NCI-H2196 (cell line): ENCODE measurements at regions not wholly inside any gene's neighbourhood (a gene's known extent, or its start where the extent isn't known, plus 50 kb on each side); places are given as distances from the start of the nearest gene placed in this dataset.
A peak's percentile ranks its signal among the peaks of the same experiment; 100 is the strongest.

ENCODE experiments used
- DNase-seq: peaks from one replicate; lab custom pipeline; 2025; ENCODE audit not compliant: unreplicated experiment; lab: John Stamatoyannopoulos, UW

DNA sequence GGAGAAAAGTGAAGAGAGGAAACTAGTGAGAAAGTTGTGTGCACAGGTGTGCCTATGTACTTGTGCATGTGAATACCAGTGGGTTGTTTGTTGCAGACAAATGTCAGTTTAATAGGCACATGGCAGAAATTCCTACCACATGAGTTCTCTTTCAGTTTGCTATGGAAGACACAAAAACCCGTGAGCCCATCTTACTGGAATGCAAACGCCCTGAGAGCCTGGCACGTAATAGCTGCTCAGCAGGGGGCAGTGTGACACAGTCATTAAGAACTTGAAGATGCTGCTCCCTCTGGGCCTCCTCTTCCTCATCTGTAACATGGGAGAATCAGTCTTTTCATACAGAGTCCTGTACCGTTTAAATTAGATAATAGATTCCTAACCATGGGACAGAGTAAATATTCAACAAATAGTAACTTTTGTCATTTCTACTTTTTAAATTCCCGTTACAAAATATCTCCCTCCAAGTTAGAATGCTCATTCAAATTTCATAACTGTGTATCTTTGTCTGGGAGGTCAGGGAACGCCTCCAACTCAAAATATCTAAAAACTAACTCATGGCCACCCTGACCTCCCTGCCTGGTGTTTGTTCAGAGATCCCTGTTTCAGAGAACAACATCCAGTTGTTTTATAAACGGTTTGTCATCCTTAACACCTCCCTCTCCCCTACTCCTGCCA is 802.9 kb downstream of the MAFB start:
- DNase-seq = no peak

DNA sequence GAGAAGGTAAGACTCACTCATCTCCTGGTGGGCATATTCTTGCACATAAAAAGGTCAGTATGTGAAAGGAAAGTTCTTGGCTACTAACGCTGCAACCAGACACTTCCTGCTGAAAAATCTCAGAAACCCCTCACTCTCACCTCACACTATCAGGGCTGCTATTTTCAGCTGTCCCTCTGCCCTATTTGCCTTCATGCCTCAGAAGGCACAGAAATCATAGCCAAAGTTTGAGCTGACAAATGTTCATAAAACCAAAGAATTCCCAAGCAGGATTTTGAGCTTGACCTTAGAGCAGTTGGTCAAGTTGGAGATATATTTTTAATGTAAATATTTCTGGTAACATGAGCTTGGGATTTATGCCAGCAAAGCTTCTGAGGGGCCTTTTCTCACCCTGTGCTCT is 806.2 kb downstream of the MAFB start:
- no peak for DNase-seq

DNA sequence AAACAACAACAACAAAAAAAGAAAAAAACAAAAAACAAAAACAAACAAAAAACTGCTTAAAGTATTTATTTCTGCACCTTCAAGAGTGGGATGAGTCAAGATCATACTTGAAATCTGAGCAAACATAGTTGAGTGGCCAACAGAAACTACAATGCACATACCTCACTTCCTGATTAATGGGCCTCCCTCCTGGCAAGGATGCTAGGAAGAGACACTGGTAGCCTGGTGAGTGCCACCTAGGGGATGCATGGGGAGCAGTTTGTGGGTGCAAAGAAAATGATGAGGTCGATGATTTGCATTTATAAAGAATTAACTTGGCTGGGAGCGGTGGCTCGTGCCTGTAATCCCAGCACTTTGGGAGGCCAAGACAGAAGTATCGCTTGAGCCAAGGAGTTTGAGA is 808.1 kb downstream of the MAFB start:
- DNase-seq = no peak

GRCh38 chr20:39879296-39879695 is 809.7 kb downstream of the MAFB start:
- no peak for DNase-seq

GRCh38 chr20:39878809-39879208 is 810.2 kb downstream of the MAFB start:
- DNase-seq = no peak

DNA sequence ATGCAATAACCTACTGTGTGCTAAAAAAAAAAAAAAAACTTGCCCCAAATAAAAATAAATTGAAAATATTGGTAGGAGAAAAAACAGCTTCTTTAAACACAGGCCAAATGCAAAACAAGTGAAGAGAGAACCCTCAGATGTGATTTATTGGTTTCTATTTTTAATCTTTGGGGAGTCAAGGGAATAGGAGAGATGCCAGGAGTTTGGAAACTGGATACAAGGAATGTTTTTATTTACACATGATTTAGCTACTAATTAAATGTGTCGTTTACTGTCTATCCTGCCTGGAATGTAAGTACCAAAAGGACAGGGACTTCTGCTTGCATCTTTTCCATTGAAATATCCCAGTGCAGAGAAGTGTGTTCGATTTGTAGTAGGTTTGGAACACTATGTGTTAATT is 810.7 kb downstream of the MAFB start:
- DNase-seq = no peak

DNA sequence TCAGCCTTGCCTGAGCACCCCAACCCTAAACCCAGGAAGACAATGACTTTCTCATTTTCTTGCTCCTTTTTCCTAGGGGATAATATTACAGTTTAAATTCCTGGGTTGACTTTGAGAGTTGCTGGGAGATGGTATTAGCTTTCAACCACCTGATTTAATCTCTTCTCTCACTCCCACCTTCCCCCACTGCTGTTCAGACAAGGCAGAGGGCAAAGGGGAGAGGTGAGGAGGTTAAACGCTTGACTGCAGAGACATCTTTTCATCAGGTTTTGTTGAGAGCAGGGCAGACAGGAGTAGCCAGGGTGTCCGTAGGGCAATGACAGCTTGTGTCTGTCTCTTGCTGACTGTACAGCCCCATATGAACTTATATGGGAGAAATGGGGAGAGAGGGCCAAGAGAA is 811.2 kb downstream of the MAFB start:
- no peak for DNase-seq

DNA sequence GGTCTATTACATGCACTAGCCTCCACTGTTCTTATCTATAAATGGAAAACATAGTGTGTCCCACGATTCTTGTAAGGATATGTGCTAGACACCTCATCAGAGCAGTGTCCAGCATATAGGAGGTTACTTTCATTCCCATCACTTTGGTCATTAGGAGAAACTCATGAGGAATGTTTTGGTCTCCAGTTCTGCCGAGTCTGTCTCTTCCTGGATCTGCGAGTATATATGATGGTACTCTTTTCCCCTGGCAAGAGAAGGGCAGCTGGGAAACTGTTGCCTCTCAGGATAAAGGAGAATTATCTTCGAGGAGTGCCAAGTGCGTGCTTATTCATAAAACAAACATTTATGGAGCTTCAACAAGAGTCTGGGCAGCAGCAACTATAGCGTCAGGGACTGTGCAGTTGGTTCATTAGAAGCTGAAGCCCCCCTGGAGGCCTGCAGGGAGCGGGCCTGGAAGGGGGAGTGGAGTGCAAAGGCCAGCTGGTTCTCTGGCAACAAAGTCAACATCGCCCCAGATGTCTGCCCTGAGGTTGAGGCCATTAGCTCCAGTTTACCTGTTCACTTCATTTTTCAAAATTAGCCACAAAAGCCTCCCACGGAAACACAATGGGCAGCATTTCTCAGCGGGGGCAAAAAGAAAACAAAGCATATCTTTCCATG is 811.9 kb downstream of the MAFB start:
- peak; percentile 31 for DNase-seq

DNA sequence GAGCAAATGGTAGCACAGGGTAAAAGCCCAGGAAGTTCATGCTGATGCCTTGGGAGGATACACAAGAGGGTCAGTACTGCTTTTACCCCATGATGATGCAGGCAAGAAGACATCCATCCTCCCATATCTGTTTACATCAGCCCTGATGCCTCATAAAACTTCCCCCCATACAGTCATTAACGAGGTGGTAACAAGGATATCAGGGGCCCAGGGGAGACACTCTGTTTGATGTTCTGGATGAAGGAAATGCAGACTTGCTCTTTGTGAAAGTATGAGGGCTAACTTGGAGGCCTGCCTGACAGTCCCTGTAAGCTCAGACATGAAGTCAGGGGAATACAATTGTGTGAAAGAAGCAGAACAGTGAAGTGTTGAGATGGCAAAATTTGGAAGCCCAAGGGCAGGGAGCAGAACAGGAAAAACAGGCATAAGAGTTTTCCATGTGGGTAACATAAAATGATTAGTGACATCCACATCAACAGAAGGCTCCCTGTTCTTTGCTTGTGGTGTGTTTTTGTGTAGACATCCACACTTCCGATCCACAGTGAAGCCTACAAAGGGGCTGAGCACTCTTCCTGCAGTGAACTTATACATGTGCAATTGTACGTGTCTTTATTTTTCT is 813.4 kb downstream of the MAFB start:
- DNase-seq = no peak

GRCh38 chr20:39874049-39874893 is 814.8 kb downstream of the MAFB start:
- peak; percentile 94 for DNase-seq

DNA sequence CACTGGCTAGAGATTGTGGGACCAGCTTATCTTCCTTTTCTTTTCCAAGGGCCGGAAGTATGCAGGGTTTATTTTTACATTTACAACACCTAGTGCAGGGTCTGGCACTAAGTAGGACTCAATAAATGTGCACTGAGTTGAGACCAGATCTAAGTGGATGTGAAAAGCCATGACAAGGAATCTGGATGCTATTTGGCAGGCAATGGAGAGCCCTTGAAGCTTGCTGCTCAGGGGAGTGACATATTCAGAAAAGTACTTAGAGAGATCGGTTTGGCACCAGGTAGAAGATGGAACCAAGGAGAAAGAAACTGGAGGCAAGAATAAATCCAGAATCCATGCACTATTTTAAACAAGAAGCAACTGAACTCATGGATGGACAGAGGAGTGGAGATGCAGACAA is 815.8 kb downstream of the MAFB start:
- DNase-seq = no peak

DNA sequence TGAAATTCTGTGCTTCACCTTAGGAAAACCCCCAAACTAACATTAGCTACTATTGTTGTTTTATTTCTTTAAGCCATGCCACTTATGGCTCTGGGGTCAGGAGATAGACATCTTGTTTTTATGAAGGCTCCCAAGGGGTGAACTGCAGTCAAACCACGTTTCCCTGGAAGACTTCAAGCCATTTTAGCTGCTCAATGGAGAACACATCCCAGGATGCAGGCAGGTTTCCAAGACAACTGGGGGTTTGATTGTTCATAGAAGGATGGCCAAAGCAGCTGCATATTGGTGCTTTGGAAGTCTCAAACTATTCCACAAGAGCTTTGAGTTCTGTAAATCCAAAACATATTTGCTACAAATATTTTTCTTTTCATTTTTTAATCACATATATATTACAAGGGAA is 818.0 kb downstream of the MAFB start:
- DNase-seq = no peak

GRCh38 chr20:39865446-39865845 is 823.6 kb downstream of the MAFB start:
- DNase-seq = no peak

DNA sequence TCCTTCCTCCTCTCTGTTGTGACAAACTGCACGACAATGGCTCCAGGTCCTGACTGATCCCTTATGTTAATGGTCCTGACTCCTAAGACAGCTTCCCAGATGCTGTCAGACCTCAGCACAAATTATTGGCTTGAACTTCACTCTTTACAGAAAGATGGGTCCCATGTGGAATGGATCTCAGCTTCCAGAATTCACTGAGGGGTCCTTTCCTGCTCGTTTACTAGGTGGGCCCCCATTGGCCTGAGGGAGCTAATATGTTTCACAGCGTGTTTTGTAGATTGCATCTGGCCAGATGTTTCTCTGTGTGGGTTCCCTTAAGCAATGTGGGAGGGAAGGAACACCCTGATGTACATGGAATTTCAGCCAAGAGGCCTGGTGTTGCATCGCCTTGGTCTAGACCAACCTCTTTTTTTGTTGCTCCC is 826.6 kb downstream of the MAFB start:
- no peak for DNase-seq

DNA sequence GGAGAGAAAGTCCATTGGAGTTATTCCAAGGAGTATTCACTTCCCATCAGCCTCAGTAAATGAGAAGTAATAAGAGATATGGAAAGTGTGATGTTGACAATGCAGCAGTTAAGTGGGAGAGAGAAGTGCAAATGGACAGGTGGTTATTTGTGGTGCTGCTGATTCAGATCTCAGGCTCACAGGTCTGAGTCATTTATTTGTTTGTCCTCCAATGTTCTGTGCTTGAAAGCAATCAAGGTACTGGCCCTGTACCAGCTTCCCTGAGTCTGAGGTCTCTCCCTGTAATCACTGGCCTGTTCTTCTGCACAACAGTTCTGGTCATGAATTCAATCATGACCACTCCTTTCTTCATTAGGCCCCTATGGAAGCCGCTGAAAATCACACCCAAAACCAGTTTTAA is 827.7 kb downstream of the MAFB start:
- peak; percentile 85 for DNase-seq

- no peak for DNase-seq
Observed at GRCh38 chr20:39857835-39858234, 831.2 kb downstream of the MAFB start.

GRCh38 chr20:39857187-39857586 is 831.8 kb downstream of the MAFB start:
- DNase-seq = no peak

DNA sequence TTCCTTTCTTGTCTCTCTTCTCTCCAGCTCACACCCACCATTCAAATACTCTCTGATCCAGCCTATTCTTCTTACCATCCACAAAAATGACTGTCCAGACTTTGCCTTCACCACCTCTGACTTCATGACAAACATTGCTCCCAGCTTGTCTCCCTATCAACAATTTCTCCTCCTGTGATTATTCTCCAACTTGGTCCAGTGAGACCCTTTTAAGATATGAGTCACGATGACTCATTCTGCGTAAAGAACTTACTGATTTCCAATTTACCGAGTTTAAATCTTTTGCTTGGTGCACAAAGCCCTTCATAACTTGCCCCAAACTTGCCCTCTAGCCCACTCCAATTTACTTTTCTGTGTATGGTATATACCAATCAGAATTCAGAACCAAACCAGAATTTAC is 833.2 kb downstream of the MAFB start:
- no peak for DNase-seq

DNA sequence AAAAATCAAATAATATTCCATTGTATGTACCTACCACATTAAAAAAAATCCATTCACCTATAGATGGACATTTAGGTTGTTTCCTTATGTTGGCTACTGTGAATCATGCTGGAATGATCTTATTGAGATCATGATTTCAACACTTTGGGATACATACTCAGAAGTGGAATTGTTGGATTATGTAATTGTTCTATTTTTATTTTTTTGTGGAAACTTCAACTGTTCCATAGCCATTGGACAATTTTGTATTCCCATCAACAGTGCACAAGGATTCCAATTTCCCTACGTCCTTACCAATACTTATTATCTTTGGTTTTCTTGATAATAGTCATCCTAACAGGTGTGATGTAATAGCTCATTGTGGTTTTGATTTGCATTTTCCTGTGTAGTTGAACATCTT is 834.0 kb downstream of the MAFB start:
- DNase-seq = no peak

GRCh38 chr20:39853636-39854035 is 835.4 kb downstream of the MAFB start:
- DNase-seq = no peak

GRCh38 chr20:39853050-39853449 is 836.0 kb downstream of the MAFB start:
- no peak for DNase-seq

DNA sequence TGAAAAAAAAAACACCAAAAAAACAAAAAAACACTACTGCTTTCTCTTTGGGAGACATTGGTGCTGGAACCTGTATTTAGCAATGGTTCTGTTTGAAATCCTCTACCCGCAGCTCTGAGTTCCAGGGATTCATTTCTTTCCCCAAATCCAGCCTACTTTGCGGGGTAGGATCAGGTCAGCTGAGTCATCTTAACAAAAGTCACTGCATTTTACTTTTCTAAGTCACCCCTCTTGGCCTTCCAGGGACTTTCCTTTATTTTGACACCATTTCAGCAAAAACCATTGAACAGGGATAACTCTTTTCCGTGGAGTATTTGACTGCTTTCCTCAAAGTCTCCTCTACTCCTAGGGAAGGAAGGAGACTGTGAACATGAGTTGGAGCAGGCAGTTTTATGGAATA is 837.6 kb downstream of the MAFB start:
- no peak for DNase-seq
